ENCODE measurements at regions not wholly inside any gene's neighbourhood (a gene's known extent, or its start where the extent isn't known, plus 50 kb on each side); places are given as distances from the start of the nearest gene placed in this dataset.
"Not testable (repeated sequence)": the region's sequence is repeated elsewhere in the genome, so short reads cannot be mapped to it uniquely, and the experiment has no call there.

DNA sequence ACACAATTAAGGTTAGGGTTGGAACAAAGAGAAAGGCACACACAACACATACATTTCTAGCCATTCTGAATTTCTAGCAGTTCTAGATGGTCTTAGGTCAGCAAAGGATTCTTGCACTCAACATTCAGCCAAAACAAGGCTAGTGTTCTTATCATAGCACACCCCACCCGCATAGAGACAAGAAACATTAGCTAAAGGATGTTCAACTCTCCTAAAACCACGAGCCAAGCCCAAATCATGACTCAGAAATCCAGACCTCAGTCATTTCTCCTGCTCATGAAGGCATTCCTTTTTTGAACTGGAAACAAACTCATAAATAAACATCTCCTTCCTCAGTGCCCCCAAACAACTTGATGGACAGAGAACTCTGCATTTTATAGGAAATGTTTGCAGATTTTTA, 293.0 kb upstream of the NOTCH2NLA start:
- TF ChIP-seq POLR2A (IDR thresholded peaks at IDR 0.05): not testable (repeated sequence)
- TF ChIP-seq, protein P1, sequence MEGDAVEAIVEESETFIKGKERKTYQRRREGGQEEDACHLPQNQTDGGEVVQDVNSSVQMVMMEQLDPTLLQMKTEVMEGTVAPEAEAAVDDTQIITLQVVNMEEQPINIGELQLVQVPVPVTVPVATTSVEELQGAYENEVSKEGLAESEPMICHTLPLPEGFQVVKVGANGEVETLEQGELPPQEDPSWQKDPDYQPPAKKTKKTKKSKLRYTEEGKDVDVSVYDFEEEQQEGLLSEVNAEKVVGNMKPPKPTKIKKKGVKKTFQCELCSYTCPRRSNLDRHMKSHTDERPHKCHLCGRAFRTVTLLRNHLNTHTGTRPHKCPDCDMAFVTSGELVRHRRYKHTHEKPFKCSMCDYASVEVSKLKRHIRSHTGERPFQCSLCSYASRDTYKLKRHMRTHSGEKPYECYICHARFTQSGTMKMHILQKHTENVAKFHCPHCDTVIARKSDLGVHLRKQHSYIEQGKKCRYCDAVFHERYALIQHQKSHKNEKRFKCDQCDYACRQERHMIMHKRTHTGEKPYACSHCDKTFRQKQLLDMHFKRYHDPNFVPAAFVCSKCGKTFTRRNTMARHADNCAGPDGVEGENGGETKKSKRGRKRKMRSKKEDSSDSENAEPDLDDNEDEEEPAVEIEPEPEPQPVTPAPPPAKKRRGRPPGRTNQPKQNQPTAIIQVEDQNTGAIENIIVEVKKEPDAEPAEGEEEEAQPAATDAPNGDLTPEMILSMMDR (IDR thresholded peaks at IDR 0.05): not testable (repeated sequence)

All from tibial nerve (tissue), 3 donors.